OCI-LY1 (cell line): ENCODE measurements at regions not wholly inside any gene's neighbourhood (a gene's known extent, or its start where the extent isn't known, plus 50 kb on each side); places are given as distances from the start of the nearest gene placed in this dataset.

Experiments used
- EZH2 ChIP-seq: fragments of 200-600 bp; sonication (generic), shearing (Covaris generic); IDR thresholded peaks from 2 replicates; pipeline ENCODE4 v1.8.0; 2017; ENCODE audit warnings: borderline replicate concordance, mixed run types, mild to moderate bottlenecking, antibody characterized with exemption, low read length, moderate library complexity, mixed read lengths
- TF ChIP-seq, protein P1 (sequence below): fragments of 200-600 bp; sonication (generic), shearing (Covaris generic); IDR thresholded peaks from 2 replicates; pipeline ENCODE4 v1.5.1; 2017; ENCODE audit warnings: mild to moderate bottlenecking, antibody characterized with exemption, low read length, moderate library complexity, mixed read lengths

DNA sequence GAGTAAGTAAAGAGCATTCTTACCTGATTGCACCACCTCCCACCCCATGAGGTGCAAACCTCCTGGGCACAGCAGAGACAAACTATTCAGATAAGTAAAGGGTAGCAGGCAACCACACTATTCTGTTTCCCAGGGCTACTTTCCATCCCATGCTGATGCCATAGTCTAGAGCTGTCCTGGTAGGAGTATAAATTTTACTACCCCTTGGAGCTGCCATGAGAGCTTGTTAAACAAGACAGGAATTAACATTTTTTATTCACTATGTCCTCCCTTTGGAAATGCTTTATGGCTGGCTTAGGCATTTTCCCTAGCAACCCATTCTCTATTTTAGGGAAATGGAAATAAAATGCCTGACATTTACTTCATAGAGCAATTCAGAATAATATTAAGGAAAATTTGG lies 324.6 kb upstream of the USP25 start:
- TF ChIP-seq, protein P1, sequence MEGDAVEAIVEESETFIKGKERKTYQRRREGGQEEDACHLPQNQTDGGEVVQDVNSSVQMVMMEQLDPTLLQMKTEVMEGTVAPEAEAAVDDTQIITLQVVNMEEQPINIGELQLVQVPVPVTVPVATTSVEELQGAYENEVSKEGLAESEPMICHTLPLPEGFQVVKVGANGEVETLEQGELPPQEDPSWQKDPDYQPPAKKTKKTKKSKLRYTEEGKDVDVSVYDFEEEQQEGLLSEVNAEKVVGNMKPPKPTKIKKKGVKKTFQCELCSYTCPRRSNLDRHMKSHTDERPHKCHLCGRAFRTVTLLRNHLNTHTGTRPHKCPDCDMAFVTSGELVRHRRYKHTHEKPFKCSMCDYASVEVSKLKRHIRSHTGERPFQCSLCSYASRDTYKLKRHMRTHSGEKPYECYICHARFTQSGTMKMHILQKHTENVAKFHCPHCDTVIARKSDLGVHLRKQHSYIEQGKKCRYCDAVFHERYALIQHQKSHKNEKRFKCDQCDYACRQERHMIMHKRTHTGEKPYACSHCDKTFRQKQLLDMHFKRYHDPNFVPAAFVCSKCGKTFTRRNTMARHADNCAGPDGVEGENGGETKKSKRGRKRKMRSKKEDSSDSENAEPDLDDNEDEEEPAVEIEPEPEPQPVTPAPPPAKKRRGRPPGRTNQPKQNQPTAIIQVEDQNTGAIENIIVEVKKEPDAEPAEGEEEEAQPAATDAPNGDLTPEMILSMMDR = no peak
- TF ChIP-seq EZH2 = no peak
